Activated T-cell treated with anti-CD3 and anti-CD28 coated beads, Interleukin-2, amount 50 U/mL, for 48 hours (primary cell): ENCODE measurements at regions not wholly inside any gene's neighbourhood (a gene's known extent, or its start where the extent isn't known, plus 50 kb on each side); places are given as distances from the start of the nearest gene placed in this dataset.
"Not testable (repeated sequence)": the region's sequence is repeated elsewhere in the genome, so short reads cannot be mapped to it uniquely, and the experiment has no call there.

ENCODE experiments used
- DNase-seq, 2 experiments: peaks; one replicate each; pipeline ENCODE4 v3.0.0-alpha.2; 2020

- no peak for DNase-seq
These were observed 205.9 kb downstream of the ARL4A start for GRCh38 chr7:12893292-12893691.

DNA sequence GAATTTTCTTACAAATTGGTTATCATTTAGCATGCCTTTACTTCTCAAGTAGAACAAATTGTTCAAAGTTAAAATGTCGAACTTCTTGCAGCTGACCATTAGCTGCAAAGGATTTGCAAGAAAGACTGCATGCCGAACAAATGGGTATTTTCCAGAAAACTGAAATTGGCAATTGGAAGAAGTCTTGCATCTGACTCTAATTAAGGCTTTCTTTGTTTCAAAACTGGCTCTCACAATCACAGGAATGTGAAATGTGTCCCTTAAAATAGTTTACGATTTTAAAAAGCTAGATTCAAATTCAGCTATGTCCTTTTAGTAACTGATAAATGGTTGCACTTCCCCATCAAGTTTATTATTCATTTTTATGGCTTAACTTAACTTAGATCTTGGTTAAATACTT, 207.9 kb downstream of the ARL4A start:
- no peak for DNase-seq

GRCh38 chr7:12896316-12896715, 208.9 kb downstream of the ARL4A start:
- no peak for DNase-seq

- DNase-seq: no peak
These were observed 210.6 kb downstream of the ARL4A start for GRCh38 chr7:12898004-12898403.

- no peak for DNase-seq
These were observed 211.2 kb downstream of the ARL4A start for GRCh38 chr7:12898620-12899019.

DNA sequence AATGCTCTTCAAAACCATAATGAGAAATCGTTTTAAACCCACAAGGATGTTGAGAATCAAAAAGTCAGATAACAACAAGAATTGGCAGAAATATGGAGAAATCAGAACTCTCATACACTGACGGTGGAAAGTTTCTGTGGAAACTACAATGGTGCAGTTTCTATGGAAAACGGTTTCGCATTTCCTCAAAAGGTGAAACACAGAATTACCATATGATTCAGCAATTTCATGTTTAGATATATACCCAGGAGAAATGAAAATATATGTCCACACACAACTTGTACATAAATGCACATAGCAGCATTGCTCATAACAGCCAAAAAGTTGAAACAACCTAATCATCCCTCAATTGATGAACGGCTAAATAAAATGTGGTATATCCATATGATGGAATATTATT, 218.2 kb downstream of the ARL4A start:
- DNase-seq: no peak

DNA sequence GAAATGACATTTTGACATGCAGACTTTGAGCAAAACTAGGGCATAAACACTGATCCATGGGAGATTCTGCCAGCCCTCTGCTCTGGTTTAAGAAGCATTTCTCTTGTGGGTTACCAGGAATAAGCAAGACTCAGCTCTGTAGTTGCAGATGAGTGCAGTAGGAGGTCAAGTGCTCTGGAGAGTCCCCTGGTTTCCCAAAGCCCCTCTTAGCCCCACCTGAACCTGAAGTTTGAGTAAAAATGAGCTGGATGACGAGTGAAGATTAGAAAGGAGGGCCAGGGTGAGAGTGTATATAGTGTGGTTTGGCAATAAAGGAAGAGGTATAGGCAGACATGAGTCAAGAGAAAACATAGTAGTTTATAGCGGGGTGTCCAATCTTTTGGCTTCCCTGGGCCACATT, 220.3 kb downstream of the ARL4A start:
- DNase-seq: no peak

DNA sequence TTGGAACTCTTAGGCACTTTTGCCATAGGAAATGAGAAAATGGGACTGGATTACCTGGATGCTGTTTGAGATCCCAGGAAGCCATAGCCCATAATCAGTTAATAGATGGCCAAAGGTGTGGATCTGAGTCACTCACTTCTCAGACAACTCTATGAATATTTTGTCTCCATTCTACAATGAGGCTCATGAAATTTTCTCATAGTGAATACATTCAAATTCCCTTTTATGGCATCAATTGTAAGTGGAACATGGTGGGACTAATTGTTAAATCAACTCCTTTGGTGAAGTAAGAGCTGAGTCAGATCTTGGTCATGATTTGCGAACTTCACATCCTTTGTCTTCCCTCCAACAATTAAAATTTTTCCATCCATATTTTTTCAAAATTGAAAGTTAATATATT, 222.1 kb downstream of the ARL4A start:
- DNase-seq: no peak

GRCh38 chr7:12911053-12911452, 223.6 kb downstream of the ARL4A start:
- no peak for DNase-seq

- DNase-seq: no peak
These were observed 225.6 kb downstream of the ARL4A start for GRCh38 chr7:12913002-12913401.

GRCh38 chr7:12917801-12918200, 230.4 kb downstream of the ARL4A start:
- no peak for DNase-seq

DNA sequence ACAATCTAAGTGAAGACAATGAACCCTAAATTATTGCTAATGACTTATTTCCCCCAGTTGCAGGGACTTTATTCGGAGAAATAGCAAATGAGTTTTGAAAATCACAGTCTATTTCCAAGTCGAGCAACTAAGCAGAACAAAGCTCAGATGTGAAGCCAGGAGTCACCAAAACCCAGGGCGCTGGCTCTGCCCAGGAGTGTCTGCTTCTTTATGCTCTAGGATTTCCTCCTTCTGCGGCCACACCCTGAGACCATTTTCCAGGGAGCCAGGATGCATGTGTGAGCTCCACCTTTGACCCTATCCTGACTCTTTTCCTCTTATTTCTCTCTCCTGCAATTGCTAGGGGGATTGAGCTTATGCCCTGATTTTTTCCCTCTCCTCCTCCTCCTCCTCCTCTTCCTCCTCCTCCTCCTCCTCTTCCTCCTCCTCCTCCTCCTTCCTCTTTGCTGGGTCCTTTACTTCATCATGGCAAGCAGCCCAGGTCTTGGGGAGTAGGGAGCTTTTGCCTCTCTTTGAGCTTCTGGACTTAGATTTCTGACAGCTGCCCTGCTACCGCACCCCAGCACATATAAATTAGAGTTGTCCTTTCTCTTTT, 234.4 kb downstream of the ARL4A start:
- DNase-seq: no peak

GRCh38 chr7:12923971-12924370, 236.5 kb downstream of the ARL4A start:
- no peak for DNase-seq

DNA sequence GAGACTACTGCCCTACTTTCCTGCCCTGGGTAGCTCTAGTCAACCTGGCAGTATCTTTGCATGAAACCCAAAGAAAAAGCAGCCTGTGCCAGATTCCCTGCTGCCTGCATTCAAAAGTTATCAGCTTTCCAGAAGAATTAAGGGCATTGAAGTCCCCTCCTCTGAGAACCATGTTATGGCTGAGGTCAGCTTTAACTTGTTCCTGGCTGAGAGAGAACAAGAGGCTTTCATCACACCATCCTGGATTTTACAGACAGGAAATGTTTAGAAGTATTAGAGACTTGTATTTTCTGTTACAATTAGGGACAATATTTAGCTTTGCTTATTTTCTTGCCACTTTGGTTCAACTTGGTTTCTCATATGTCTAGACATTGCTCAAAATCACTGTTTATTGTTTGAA, 238.8 kb downstream of the ARL4A start:
- DNase-seq: no peak

GRCh38 chr7:12927635-12928434, 240.4 kb downstream of the ARL4A start:
- no peak for DNase-seq

- no peak for DNase-seq
These were observed 242.2 kb downstream of the ARL4A start for GRCh38 chr7:12929476-12930140.

DNA sequence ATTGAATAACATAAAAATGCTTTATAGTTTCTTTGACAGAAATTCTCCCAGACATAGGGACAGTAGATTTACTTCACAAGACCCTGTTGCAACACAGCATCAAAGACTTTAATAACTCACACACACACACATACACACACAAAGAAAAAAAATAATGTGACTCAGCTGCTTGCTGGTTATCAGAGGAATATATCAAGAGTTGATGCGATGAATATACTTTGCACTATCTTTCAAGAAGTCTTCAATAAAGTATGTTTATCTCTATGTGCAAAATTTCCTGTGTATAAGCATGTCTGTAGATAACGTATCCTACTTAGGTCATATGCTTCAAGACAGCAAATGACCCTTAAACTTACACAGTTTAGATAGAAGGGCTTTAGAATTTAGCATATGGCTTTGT, 243.1 kb downstream of the ARL4A start:
- no peak for DNase-seq

DNA sequence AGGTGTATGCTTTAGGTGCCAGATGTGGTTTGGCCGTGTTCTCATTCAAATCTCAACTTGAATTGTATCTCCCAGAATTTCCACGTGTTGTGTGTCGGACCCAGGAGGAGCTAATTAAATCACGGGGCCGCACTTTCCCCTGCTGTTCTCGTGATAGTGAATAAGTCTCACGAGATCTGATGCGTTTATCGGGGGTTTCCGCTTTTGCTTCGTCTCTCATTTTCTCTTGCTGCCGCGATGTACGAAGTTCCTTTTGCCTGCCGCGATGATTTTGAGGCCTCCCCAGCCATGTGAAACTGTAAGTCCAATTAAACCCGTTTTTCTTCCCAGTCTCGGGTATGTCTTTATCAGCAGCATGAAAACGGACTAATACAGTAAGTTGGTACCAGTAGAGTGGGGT, 244.0 kb downstream of the ARL4A start:
- DNase-seq: not testable (repeated sequence)

DNA sequence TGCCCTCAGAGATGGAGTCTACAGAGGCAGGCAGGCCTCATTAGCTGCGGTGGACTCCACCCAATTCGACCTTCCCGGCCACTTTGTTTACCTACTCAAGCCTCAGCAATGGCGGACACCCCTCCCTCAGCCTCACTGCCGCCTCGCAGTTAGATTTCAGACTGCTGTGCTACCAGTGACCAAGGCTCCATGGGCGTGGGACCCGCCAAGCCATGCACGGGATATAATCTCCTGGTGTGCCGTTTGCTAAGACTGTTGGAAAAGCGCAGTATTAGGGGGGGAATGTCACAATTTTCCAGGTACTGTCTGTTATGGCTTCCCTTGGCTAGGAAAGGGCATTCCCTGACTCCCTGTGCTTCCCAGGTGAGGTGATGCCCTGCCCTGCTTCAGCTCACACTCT, 252.3 kb downstream of the ARL4A start:
- no peak for DNase-seq

GRCh38 chr7:12941512-12941911, 254.1 kb downstream of the ARL4A start:
- no peak for DNase-seq

DNA sequence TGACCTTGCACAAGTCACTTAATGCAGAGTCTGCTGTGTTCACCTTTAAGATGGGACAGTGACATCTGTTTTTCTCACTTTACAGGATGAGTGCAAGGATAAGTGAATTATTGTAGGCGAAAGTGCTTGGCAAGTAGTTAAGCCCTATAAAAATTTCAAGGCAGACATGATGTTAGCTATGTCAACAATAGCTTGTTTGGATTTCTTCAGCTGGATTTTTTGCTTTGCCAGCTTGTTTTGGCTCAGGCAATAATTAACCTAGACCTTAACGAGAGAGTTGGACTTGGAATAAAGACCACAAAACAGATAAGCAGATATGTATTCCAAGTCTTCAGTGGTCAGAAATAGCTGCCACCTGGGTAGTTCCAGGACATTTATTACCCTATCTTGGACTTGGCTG, 255.2 kb downstream of the ARL4A start:
- no peak for DNase-seq

- no peak for DNase-seq
These were observed 256.3 kb downstream of the ARL4A start for GRCh38 chr7:12943781-12944180.

DNA sequence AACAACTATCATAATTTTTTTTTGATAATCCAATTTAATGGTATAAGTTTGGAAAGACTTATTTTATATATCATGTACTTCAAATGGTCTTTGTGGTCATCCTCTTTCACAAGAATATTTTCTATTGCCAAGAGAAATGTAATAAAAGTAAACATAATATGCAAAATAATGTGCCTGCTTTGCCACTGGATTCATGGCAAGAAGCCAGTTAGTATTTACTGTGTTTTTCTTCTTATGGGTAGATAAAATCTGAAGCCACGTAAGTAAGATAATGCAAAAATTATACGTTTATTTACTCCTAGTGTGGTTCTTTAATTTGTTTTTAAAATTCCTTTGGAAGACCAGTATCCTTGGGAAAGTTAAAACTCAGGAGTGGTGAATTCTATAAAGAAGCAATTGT, 258.5 kb downstream of the ARL4A start:
- no peak for DNase-seq

DNA sequence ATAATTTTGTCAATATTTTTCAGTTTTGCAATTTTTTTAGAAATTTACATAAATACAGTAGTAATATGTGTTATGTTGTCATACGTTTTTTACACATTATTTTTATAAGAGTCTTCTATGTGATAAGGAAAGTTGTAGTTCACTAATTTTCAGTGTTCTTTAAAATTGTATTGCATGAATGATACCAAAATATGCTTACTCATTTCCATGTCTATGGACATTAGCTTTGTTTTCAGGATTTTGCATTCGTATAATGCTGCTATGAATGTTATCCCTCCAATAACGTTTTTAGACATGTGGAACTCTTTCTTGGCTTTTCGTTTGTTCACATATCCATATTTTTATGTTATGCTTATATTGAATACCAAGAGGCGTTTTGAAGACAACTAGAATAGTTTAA, 260.0 kb downstream of the ARL4A start:
- DNase-seq: no peak
